CD8-positive, alpha-beta memory T cell (primary cell): ENCODE measurements at regions not wholly inside any gene's neighbourhood (a gene's known extent, or its start where the extent isn't known, plus 50 kb on each side); places are given as distances from the start of the nearest gene placed in this dataset.

Experiments used
- CTCF ChIA-PET: fragments of 350-600 bp; sonication (Branson Sonifier 250); formaldehyde crosslinking; loops from one replicate; lab custom pipeline; 2021; ENCODE audit warnings: antibody characterized with exemption; lab: Charles Lee
- POLR2A ChIA-PET: fragments of 350-600 bp; sonication (Branson Sonifier 250); formaldehyde crosslinking; loops from one replicate; lab custom pipeline; 2021; ENCODE audit warnings: antibody characterized with exemption; lab: Charles Lee
- DNase-seq, 5 donors: peaks; one replicate each; pipeline versions ENCODE4 v3.0.0 to v3.0.0-alpha.2; 2020 to 2022; ENCODE audit warnings: mixed read lengths in 1 of 5
- H3K27ac ChIP-seq: one replicate; pipeline ENCODE4 v1.7.0; 2013; ENCODE audit warnings: low read depth, mild to moderate bottlenecking, low read length, moderate library complexity
- H3K27me3 ChIP-seq: 2 replicates; pipeline ENCODE4 v1.7.0; 2013; ENCODE audit warnings: low read length, mild to moderate bottlenecking; ENCODE audit not compliant: insufficient read depth, poor library complexity, severe bottlenecking
- H3K36me3 ChIP-seq: 2 replicates; pipeline ENCODE4 v1.7.0; 2013; ENCODE audit warnings: mild to moderate bottlenecking, low read length, moderate library complexity; ENCODE audit not compliant: insufficient read depth
- H3K4me1 ChIP-seq: 2 replicates; pipeline ENCODE4 v1.7.0; 2013; ENCODE audit warnings: mild to moderate bottlenecking, low read length, moderate library complexity; ENCODE audit not compliant: insufficient read depth
- H3K4me3 ChIP-seq: 2 replicates; pipeline ENCODE4 v1.7.0; 2013; ENCODE audit warnings: mild to moderate bottlenecking, low read length
- H3K9me3 ChIP-seq: 2 replicates; pipeline ENCODE4 v1.7.0; 2013; ENCODE audit warnings: mild to moderate bottlenecking, low read length
- H3K27ac Mint-ChIP-seq, 8 donors: one replicate each; pipeline ENCODE4 v1.8.0; 2020 to 2021; ENCODE audit warnings: mixed read lengths in 8 of 8, mild to moderate bottlenecking in 6 of 8, inconsistent platforms in 3 of 8, moderate library complexity in 3 of 8
- H3K27me3 Mint-ChIP-seq, 2 donors: one replicate each; pipeline ENCODE4 v1.8.0; 2020 to 2021; ENCODE audit warnings: mixed read lengths in 2 of 2, mild to moderate bottlenecking in 1 of 2, moderate library complexity in 1 of 2
- H3K36me3 Mint-ChIP-seq, 3 donors: one replicate each; pipeline ENCODE4 v1.8.0; 2020 to 2021; ENCODE audit warnings: mixed read lengths in 3 of 3, inconsistent platforms in 1 of 3, mild to moderate bottlenecking in 1 of 3
- H3K4me1 Mint-ChIP-seq, 3 donors: one replicate each; pipeline ENCODE4 v1.8.0; 2020 to 2021; ENCODE audit warnings: mixed read lengths in 3 of 3, inconsistent platforms in 1 of 3, mild to moderate bottlenecking in 1 of 3
- H3K4me3 Mint-ChIP-seq, 7 donors: one replicate each; pipeline ENCODE4 v1.8.0; 2020 to 2021; ENCODE audit warnings: mixed read lengths in 7 of 7, mild to moderate bottlenecking in 6 of 7, moderate library complexity in 4 of 7, inconsistent platforms in 2 of 7
- H3K9me3 Mint-ChIP-seq, 5 donors: one replicate each; pipeline ENCODE4 v1.8.0; 2020 to 2022; ENCODE audit warnings: mixed read lengths in 5 of 5, mild to moderate bottlenecking in 3 of 5, moderate library complexity in 2 of 5, inconsistent platforms in 1 of 5

DNA sequence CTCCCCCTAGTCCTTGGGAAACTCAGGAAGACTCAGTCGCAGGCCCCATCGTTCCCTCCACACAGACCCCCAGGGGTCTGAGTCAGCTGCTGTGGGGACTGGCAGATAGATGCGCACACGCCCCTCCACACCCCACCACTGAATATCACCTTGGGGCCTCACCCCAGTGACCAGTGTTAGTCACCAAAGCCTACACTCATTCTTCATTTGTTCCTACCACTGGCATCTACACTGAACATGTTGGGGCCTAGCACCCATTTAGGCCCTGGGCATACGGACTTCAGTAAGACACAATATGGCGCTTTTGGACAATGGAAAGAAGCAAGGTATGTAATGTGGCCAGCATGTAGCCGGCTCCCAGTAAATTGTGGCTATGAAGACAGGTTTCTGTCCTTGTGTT lies 154.1 kb upstream of the PJA1 start:
- Histone ChIP-seq H3K4me3 (no peak overlapping the region), H3K36me3 (no peaks in the 10 kb centered on the region), H3K27ac (no peak overlapping the region), H3K9me3 (no peaks in the 10 kb centered on the region), H3K4me1 (no peaks in the 10 kb centered on the region), H3K27me3 (no peaks in the 10 kb centered on the region)
- peaks cover 0 to 7% of the 10 kb centered on the region in 2 donors for H3K27me3 Mint-ChIP-seq
- no peaks in the 10 kb centered on the region for H3K36me3 Mint-ChIP-seq
- H3K4me3 Mint-ChIP-seq, result no peak overlapping the region
- DNase-seq, result no peak
- ChIA-PET CTCF (no interaction called here), POLR2A (no interaction called here)
- no peak overlapping the region for H3K27ac Mint-ChIP-seq
- no peaks in the 10 kb centered on the region for H3K9me3 Mint-ChIP-seq
- no peaks in the 10 kb centered on the region for H3K4me1 Mint-ChIP-seq

GRCh38 chrX:69318651-69319340 lies 153.5 kb upstream of the PJA1 start:
- Mint-ChIP-seq H3K27me3 (peaks cover 0 to 7% of the 10 kb centered on the region in 2 donors), H3K27ac (no peak overlapping the region), H3K36me3 (no peaks in the 10 kb centered on the region), H3K9me3 (no peaks in the 10 kb centered on the region), H3K4me1 (no peaks in the 10 kb centered on the region), H3K4me3 (no peak overlapping the region)
- ChIA-PET CTCF (no interaction called here), POLR2A (no interaction called here)
- Histone ChIP-seq H3K9me3 (no peaks in the 10 kb centered on the region), H3K36me3 (no peaks in the 10 kb centered on the region), H3K4me3 (no peak overlapping the region), H3K27ac (no peak overlapping the region), H3K4me1 (no peaks in the 10 kb centered on the region), H3K27me3 (no peaks in the 10 kb centered on the region)
- DNase-seq, result no peak

GRCh38 chrX:69317721-69318120 lies 152.5 kb upstream of the PJA1 start:
- H3K9me3 ChIP-seq, result no peaks in the 10 kb centered on the region
- H3K4me1 Mint-ChIP-seq, result no peaks in the 10 kb centered on the region
- H3K27ac ChIP-seq, result no peak overlapping the region
- no peaks in the 10 kb centered on the region for H3K9me3 Mint-ChIP-seq
- H3K27me3 Mint-ChIP-seq, result peaks cover 0 to 7% of the 10 kb centered on the region in 2 donors
- no peak overlapping the region for H3K27ac Mint-ChIP-seq
- H3K36me3 Mint-ChIP-seq, result no peaks in the 10 kb centered on the region
- ChIA-PET POLR2A (no interaction called here), CTCF (no interaction called here)
- DNase-seq, result no peak
- no peaks in the 10 kb centered on the region for H3K36me3 ChIP-seq
- no peak overlapping the region for H3K4me3 Mint-ChIP-seq
- no peaks in the 10 kb centered on the region for H3K27me3 ChIP-seq
- no peaks in the 10 kb centered on the region for H3K4me1 ChIP-seq
- H3K4me3 ChIP-seq, result no peak overlapping the region

GRCh38 chrX:69314436-69315348 lies 149.4 kb upstream of the PJA1 start:
- ChIA-PET CTCF (no interaction called here), POLR2A (no interaction called here)
- no peak overlapping the region for H3K4me3 Mint-ChIP-seq
- H3K36me3 ChIP-seq, result no peaks in the 10 kb centered on the region
- no peaks in the 10 kb centered on the region for H3K4me1 Mint-ChIP-seq
- no peaks in the 10 kb centered on the region for H3K9me3 ChIP-seq
- no peaks in the 10 kb centered on the region for H3K27me3 ChIP-seq
- H3K4me3 ChIP-seq, result no peak overlapping the region
- DNase-seq, result no peak
- no peaks in the 10 kb centered on the region for H3K9me3 Mint-ChIP-seq
- no peaks in the 10 kb centered on the region for H3K4me1 ChIP-seq
- no peaks in the 10 kb centered on the region for H3K36me3 Mint-ChIP-seq
- H3K27ac Mint-ChIP-seq, result no peak overlapping the region
- H3K27me3 Mint-ChIP-seq, result peaks cover 0 to 12% of the 10 kb centered on the region in 2 donors
- no peak overlapping the region for H3K27ac ChIP-seq

DNA sequence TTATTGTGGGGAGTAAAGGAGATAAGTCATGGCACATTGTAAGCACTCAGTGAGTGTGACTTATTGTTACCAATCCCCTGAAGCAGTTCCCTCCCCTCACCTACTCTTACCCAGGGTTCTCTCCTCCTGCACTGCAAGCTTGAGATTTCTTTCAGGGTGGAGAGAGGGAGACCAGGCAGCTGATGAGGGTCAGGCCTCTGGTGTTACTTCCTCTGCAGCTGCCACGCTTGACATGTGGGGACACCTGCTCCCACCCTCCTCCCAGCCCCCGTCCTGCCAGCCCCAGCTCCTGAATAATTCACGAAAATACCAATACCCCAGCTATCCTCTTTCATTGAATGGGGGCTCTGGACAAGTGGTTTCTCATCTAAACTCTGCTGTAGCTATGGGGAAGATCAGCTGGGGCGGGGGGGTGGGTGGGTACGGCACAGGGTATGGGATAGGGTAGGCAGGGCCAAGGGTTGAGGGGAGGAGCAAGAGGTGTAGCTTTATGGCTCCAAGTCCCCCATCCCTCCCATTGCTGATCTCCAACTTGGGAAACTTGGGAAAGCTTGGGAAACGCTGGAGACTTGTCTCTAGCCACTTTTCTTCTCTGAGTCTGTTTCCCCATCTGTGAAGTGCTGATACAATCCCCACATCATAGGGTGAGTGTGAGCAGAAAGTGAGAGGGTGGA lies 148.5 kb upstream of the PJA1 start:
- Mint-ChIP-seq H3K27ac (no peak overlapping the region), H3K27me3 (peaks cover 0 to 10% of the 10 kb centered on the region in 2 donors), H3K4me1 (no peaks in the 10 kb centered on the region), H3K9me3 (no peaks in the 10 kb centered on the region), H3K4me3 (no peak overlapping the region), H3K36me3 (no peaks in the 10 kb centered on the region)
- Histone ChIP-seq H3K4me1 (no peaks in the 10 kb centered on the region), H3K4me3 (no peak overlapping the region), H3K27ac (no peak overlapping the region), H3K9me3 (no peaks in the 10 kb centered on the region), H3K36me3 (no peaks in the 10 kb centered on the region), H3K27me3 (no peaks in the 10 kb centered on the region)
- POLR2A ChIA-PET, result no interaction called here
- CTCF ChIA-PET, result no interaction called here
- no peak for DNase-seq

GRCh38 chrX:69311936-69312670 lies 146.8 kb upstream of the PJA1 start:
- Mint-ChIP-seq H3K27me3 (peaks cover 0 to 7% of the 10 kb centered on the region in 2 donors), H3K9me3 (no peaks in the 10 kb centered on the region), H3K4me3 (no peak overlapping the region), H3K4me1 (no peaks in the 10 kb centered on the region), H3K27ac (no peak overlapping the region), H3K36me3 (no peaks in the 10 kb centered on the region)
- ChIA-PET CTCF (no interaction called here), POLR2A (no interaction called here)
- no peak overlapping the region for H3K4me3 ChIP-seq
- H3K4me1 ChIP-seq, result no peaks in the 10 kb centered on the region
- no peaks in the 10 kb centered on the region for H3K36me3 ChIP-seq
- no peak for DNase-seq
- no peaks in the 10 kb centered on the region for H3K9me3 ChIP-seq
- H3K27me3 ChIP-seq, result no peaks in the 10 kb centered on the region
- H3K27ac ChIP-seq, result no peak overlapping the region

DNA sequence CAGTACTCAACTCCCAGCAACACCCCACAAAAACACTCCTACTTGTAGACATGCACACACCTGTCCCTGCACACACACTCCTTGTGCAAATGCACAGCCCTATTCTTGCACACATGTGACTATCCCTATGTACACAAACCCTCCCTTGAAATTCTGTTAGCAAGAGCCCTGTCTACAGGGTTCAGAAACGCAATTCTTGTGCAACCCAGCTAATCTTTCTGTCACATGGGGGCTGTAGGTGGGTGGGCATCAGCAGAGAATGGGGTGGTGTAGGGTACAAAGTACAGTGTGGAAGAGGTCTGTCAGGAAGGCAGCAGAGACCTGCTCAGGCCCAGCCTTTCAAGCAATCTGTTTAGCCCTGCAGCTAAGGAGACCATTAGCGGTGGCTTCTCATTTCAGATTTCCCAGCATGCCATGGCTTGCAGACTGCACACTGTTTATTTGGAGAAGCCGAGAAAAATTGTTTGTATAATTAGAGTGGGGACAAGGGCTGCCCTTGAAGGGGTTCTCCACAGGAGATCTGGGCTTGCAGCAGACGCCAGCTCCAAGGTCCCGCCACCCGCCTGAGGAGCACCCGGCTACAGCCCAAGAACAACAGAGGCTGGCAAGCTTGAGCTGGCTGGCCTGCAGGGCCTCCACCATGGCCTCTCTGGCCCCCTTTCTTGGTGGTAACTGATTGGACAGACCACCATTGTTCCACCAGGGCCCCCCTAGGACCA lies 144.0 kb upstream of the PJA1 start:
- ChIA-PET CTCF (no interaction called here), POLR2A (no interaction called here)

More for the DNA sequence above, 144.0 kb upstream of the PJA1 start:
- H3K4me1 ChIP-seq, result no peaks in the 10 kb centered on the region
- Mint-ChIP-seq H3K27me3 (peaks cover 3 to 11% of the 10 kb centered on the region in 2 donors), H3K9me3 (no peaks in the 10 kb centered on the region), H3K36me3 (no peaks in the 10 kb centered on the region), H3K4me1 (no peaks in the 10 kb centered on the region), H3K4me3 (no peak overlapping the region), H3K27ac (no peak overlapping the region)
- DNase-seq, result no peak
- no peaks in the 10 kb centered on the region for H3K36me3 ChIP-seq
- H3K9me3 ChIP-seq, result no peaks in the 10 kb centered on the region
- no peaks in the 10 kb centered on the region for H3K27me3 ChIP-seq
- no peak overlapping the region for H3K4me3 ChIP-seq
- H3K27ac ChIP-seq, result no peak overlapping the region
